Endodermal cell (in vitro differentiated cells): ENCODE measurements at regions not wholly inside any gene's neighbourhood (a gene's known extent, or its start where the extent isn't known, plus 50 kb on each side); places are given as distances from the start of the nearest gene placed in this dataset.
"Not testable (repeated sequence)": the region's sequence is repeated elsewhere in the genome, so short reads cannot be mapped to it uniquely, and the experiment has no call there.

Source experiments
- DNase-seq: peaks from one replicate; pipeline ENCODE4 v3.0.0-alpha.2; 2017
- H3K27ac ChIP-seq: 2 replicates; pipeline ENCODE4 v1.5.1; 2013; ENCODE audit warnings: mild to moderate bottlenecking, low read depth, low read length, moderate library complexity
- H3K27me3 ChIP-seq: 2 replicates; pipeline ENCODE4 v1.6.1; 2013; ENCODE audit warnings: mild to moderate bottlenecking, low read length, moderate library complexity; ENCODE audit not compliant: insufficient read depth, control insufficient read depth, poor library complexity, severe bottlenecking
- H3K36me3 ChIP-seq: 2 replicates; pipeline ENCODE4 v1.7.0; 2013; ENCODE audit warnings: mild to moderate bottlenecking, low read length, moderate library complexity; ENCODE audit not compliant: control insufficient read depth, insufficient read depth
- H3K4me1 ChIP-seq: one replicate; pipeline ENCODE4 v1.7.0; 2013; ENCODE audit warnings: low read length; ENCODE audit not compliant: control insufficient read depth, insufficient read depth
- H3K4me3 ChIP-seq: 2 replicates; pipeline ENCODE4 v1.5.1; 2013; ENCODE audit warnings: mild to moderate bottlenecking, low read length, moderate library complexity
- H3K9ac ChIP-seq: 2 replicates; pipeline ENCODE4 v1.6.1; 2013; ENCODE audit warnings: mild to moderate bottlenecking, low read length, moderate library complexity; ENCODE audit not compliant: poor library complexity, severe bottlenecking; ENCODE audit errors: extremely low read depth
- H3K9me3 ChIP-seq: 2 replicates; pipeline ENCODE4 v1.6.1; 2013; ENCODE audit warnings: mild to moderate bottlenecking, low read length, moderate library complexity; ENCODE audit not compliant: control insufficient read depth
- H3K27ac Mint-ChIP-seq: 2 replicates; pipeline ENCODE4 v1.8.0; 2020; ENCODE audit warnings: mixed read lengths
- H3K27me3 Mint-ChIP-seq: 2 replicates; pipeline ENCODE4 v1.8.0; 2021; ENCODE audit warnings: mild to moderate bottlenecking, mixed read lengths; ENCODE audit not compliant: insufficient read depth
- H3K36me3 Mint-ChIP-seq: 2 replicates; pipeline ENCODE4 v1.8.0; 2020; ENCODE audit warnings: low read depth, mixed read lengths
- H3K4me1 Mint-ChIP-seq: 2 replicates; pipeline ENCODE4 v1.8.0; 2020; ENCODE audit warnings: mixed read lengths
- H3K4me3 Mint-ChIP-seq: 2 replicates; pipeline ENCODE4 v1.8.0; 2020; ENCODE audit warnings: mild to moderate bottlenecking, moderate library complexity, mixed read lengths
- H3K9me3 Mint-ChIP-seq: 2 replicates; pipeline ENCODE4 v1.8.0; 2020; ENCODE audit warnings: mild to moderate bottlenecking, mixed read lengths
- CTCF ChIP-seq: fragments of 200-600 bp; sonication (generic); conservative IDR thresholded peaks from 2 replicates; pipeline ENCODE4 v1.5.0; 2021; ENCODE audit warnings: antibody characterized with exemption, mild to moderate bottlenecking
- WGBS, 2 experiments: methylation state at CpG; one replicate each; pipeline versions ENCODE4 v1.1.5 to v1.1.7; 2013; ENCODE audit warnings: missing lambda C conversion rate in 2 of 2, mixed read lengths in 1 of 2; ENCODE audit not compliant: insufficient coverage in 1 of 2, insufficient read length in 1 of 2; 5-methylcytosine and 5-hydroxymethylcytosine counted together

GRCh38 chr6:26720663-26721218 is 61.2 kb upstream of the ZNF322 start:
- H3K27me3 Mint-ChIP-seq, H3K36me3 Mint-ChIP-seq, H3K36me3 ChIP-seq, H3K9me3 ChIP-seq, H3K4me1 ChIP-seq, H3K4me3 ChIP-seq, H3K27me3 ChIP-seq, H3K9me3 Mint-ChIP-seq, H3K4me3 Mint-ChIP-seq, H3K27ac ChIP-seq, DNase-seq, H3K4me1 Mint-ChIP-seq, H3K9ac ChIP-seq, H3K27ac Mint-ChIP-seq: not testable (repeated sequence)
- WGBS, 2 experiments = no CpG with 5 or more reads among the region's 25 CpGs

GRCh38 chr6:26730019-26730766 is 70.6 kb upstream of the ZNF322 start:
- H3K27ac Mint-ChIP-seq, H3K4me1 ChIP-seq, H3K36me3 Mint-ChIP-seq, H3K36me3 ChIP-seq, H3K4me3 ChIP-seq, H3K4me1 Mint-ChIP-seq, H3K27ac ChIP-seq, H3K9me3 ChIP-seq, H3K27me3 ChIP-seq, H3K27me3 Mint-ChIP-seq, DNase-seq, H3K9me3 Mint-ChIP-seq, H3K9ac ChIP-seq, H3K4me3 Mint-ChIP-seq: not testable (repeated sequence)
- no CpG with 5 or more reads among the region's 31 CpGs for WGBS, 2 experiments

- not testable (repeated sequence) for H3K4me1 Mint-ChIP-seq, H3K4me3 Mint-ChIP-seq, H3K9me3 ChIP-seq, H3K36me3 Mint-ChIP-seq, H3K36me3 ChIP-seq, H3K27me3 Mint-ChIP-seq, H3K9ac ChIP-seq, H3K27ac Mint-ChIP-seq, H3K4me1 ChIP-seq, DNase-seq, H3K4me3 ChIP-seq, H3K27me3 ChIP-seq, H3K9me3 Mint-ChIP-seq, H3K27ac ChIP-seq
- WGBS, 2 experiments = no CpG with 5 or more reads among the region's 36 CpGs
Observed at GRCh38 chr6:26734776-26735472, 75.4 kb upstream of the ZNF322 start.

GRCh38 chr6:26739811-26740210 is 80.3 kb upstream of the ZNF322 start:
- no peak overlapping the region for H3K9ac ChIP-seq
- 85 to 92% methylated on average over 4 to 7 of the region's 7 CpGs for WGBS, 2 experiments
- TF ChIP-seq CTCF = no peak
- H3K27ac ChIP-seq = no peak overlapping the region
- Mint-ChIP-seq H3K9me3 (no peaks in the 10 kb centered on the region), H3K27me3 (peaks cover 26% of the 10 kb centered on the region), H3K27ac (no peak overlapping the region), H3K36me3 (no peaks in the 10 kb centered on the region), H3K4me3 (no peak overlapping the region), H3K4me1 (peaks cover 5% of the 10 kb centered on the region)
- DNase-seq = peak; percentile 15
- H3K27me3 ChIP-seq = no peaks in the 10 kb centered on the region
- H3K4me3 ChIP-seq = no peak overlapping the region
- no peaks in the 10 kb centered on the region for H3K4me1 ChIP-seq
- H3K36me3 ChIP-seq = no peaks in the 10 kb centered on the region
- H3K9me3 ChIP-seq = no peaks in the 10 kb centered on the region
